ENCODE measurements at regions not wholly inside any gene's neighbourhood (a gene's known extent, or its start where the extent isn't known, plus 50 kb on each side); places are given as distances from the start of the nearest gene placed in this dataset.

- DNase-seq (ENCODE audit: low spot score), result no peak
These were observed 312.9 kb upstream of the MSX2 start for GRCh38 chr5:174411479-174411819.

DNA sequence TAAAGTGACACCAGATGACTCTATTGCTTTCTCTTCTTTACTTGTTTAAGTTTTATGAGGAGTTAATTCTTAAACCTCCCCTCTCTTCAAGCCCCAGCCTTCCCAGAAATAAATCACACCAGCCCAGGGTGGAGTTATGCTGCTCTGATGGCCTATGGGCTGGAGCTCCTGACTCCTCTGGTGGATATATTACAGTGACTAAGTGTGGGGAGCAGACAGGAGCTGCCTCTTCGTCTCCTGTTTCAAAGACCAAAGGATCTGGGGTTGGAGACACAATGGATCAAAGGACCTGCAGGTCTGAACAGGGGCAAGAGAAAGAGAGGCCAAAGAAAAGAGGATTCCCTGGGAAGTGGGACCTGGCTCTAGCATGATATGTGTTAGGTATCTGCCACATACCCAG, 312.0 kb upstream of the MSX2 start:
- no peak for DNase-seq (ENCODE audit: low spot score)

DNA sequence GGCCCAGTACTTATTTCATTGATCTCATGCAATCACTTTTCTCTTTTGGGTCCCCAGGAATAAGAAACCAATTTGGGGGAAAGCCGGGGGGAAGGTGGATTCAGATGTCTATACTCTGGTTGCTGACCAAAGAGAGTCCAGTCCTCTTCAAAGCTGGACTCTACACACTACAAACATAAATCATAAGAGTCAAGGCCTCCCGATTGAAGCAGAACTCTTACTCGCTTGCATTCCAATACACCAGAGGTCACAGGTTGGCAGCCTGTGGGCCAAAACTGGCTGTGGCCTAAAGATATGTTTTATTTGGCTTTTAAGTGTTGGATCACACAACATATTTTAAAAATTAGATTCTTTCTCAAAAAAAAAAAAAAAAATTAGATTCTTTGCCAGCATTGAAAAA, 311.4 kb upstream of the MSX2 start:
- DNase-seq (ENCODE audit: low spot score), result no peak

GRCh38 chr5:174413567-174414314, 310.6 kb upstream of the MSX2 start:
- no peak for DNase-seq (ENCODE audit: low spot score)

- DNase-seq (ENCODE audit: low spot score), result no peak
These were observed 310.1 kb upstream of the MSX2 start for GRCh38 chr5:174414315-174414710.

DNA sequence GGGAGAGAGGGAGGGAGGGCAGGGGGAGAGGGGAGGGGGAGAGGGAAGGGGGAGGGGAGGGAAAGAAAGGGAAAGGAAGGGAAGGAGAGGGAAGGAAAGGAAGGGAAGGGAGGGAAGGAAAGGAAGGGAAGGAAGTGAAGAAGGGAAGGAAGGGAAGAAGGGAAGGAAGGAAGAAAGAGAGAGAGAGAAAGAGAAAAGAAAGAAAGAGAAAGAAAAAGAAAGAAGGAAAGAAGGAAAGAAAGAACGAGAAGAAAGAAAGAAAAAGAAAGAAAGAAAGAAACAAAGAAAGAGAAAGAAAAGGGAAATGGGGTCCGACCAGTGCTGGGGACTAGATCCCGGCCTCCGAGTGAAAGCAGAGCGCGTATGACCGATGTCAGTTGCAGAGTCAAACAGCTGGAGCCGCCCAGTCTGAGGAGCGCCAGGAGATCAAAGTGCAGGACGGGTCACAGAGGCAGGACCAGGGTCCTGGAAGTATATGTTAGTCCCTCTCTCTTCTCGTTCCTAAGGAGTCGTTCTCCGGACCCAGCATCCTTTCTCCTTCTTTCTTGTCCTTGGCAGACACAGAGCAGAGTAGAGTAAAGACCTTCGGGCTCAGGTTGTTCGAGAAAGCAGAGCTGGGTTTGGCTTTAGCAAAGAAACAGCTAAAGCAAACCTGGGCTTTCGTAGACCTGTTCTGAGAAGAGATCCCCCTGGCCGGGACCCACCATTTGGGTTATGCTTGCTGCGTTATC, 305.4 kb upstream of the MSX2 start:
- no peak for DNase-seq (ENCODE audit: low spot score)

- peak; percentile 59 for DNase-seq (ENCODE audit: low spot score)
These were observed 304.7 kb upstream of the MSX2 start for GRCh38 chr5:174419540-174420132.

- no peak for DNase-seq (ENCODE audit: low spot score)
These were observed 303.6 kb upstream of the MSX2 start for GRCh38 chr5:174420651-174421407.

DNA sequence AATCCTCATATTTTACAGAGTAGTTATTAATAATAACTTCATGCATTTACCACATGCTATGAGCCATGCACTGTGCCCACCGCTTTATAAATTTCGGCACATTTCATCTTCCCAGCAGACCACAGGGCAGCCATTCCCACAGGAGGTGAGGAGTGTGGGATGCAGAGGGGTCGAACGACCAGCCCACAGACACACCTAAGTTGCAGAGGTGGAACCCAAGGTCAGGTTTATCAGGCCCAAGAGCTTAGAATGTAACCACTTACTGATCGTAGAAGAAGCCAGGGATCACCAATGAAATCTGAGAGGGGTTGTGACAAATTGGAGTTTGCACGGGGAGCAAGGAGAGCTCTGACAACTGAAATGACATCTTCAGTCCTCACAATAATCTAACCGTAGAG, 303.0 kb upstream of the MSX2 start:
- DNase-seq (ENCODE audit: low spot score), result no peak

GRCh38 chr5:174423558-174423957, 300.8 kb upstream of the MSX2 start:
- no peak for DNase-seq (ENCODE audit: low spot score)

DNA sequence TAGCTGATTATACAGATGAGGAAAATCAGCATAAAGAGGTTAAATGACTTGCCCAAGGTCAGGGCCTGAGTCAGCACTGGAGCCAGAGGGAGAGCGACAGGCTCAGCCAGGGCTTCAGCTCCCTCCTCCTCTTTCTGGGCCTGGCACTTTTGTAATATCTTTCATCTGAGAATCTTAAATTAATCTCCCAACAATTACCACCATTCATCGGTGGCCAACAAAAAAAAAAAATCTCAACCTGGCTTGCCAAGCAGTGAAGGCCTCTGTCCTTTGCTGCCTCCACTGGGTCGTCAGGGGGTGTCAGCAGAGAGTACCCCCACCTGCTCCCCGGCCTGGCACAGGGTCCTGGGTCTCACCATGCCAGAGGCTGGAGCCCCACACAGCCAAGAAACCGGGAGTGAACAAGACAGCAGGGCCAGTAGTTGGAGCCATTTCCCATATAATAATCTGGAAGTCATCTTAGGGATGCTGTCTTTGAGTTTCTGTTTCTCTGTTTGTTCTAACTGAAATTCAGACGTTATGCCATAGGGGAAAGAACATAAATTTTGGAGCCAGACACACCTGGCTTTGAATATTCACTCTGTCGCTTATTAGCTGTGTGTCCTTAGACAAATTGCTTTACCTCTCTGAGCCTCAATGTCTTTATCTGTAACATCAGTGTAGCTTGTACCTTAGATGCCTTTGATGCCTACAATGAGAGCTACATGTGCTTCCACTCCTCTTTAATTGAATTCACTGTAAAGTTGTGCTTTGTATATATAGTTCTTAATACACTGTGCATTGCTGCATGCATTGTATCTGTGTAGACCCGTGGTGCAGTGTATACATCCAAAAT, 299.9 kb upstream of the MSX2 start:
- no peak for DNase-seq (ENCODE audit: low spot score)

GRCh38 chr5:174425271-174425963, 299.0 kb upstream of the MSX2 start:
- DNase-seq (ENCODE audit: low spot score), result no peak

DNA sequence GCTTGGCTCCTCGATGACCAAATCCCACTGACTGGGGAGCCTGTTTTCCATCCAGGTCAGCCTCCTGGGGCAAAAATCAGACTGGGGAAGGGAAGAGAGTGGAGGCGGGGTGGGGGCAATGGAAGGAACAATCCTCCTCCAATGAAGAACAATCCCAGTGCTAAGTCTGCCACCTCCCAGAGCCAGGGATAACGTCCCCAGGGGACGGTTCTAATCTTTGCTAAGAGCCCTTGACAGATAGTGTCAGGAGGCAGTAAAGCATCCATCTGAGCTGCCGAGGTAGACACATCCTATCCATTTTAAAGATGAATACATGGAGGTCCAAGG, 298.5 kb upstream of the MSX2 start:
- no peak for DNase-seq (ENCODE audit: low spot score)

DNA sequence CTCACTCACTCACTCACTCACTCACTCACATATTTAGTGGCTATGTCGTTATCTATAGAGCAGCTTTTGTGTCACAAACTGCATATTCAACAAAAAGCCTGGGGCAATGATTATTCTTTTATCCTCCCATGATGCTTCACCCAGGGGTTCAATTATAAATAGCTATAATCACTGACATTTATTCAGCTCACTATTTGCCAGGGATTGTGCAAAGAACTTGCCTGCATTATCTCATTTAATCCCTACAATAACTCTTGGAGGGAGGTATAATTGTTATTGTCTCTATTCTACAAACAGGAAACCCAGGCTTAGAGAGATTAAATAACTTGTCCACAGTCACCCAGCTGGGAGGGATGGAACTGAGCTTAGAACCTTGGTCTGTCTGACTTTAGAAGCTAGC, 298.0 kb upstream of the MSX2 start:
- no peak for DNase-seq (ENCODE audit: low spot score)

DNA sequence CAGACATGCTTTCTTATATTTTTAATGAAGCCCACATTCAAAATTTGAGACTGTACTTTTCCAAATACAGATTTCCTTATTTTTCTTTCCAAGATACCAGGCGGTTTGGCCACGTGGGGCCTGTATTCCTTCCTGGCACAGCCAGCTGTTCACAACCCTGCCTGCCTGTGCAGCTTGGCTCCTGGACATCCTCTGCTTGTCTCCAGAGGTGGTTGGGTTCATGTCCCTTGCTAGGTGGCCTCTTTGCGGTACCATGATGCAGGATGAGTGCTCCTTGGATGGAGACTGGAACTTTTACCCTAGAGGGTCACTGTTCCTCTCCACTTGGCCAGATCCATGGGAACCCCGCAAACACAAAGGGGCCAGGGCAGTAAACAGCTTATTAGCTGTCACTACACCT, 297.5 kb upstream of the MSX2 start:
- DNase-seq (ENCODE audit: low spot score), result no peak

GRCh38 chr5:174427304-174427703, 297.1 kb upstream of the MSX2 start:
- DNase-seq (ENCODE audit: low spot score), result no peak

- DNase-seq (ENCODE audit: low spot score), result no peak
These were observed 295.5 kb upstream of the MSX2 start for GRCh38 chr5:174428895-174429294.

DNA sequence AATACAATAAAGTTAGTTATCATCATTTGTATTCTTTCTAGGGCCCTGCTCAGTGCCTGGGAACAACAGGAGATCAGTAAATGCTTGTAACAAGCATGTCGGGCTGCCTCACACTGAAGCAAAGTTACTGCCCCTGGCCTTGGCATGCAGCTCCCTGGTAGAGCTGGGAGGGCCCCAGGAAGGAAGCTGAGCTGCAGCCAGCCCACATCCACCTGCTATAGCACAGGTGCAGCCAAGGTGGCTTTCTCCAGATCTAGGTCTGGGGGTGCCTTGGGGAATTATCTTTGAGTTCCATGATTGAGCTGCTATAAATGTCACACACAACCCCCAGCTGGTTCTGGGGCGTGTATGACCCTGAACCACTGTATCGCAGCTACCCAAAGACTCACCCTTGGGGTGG, 293.4 kb upstream of the MSX2 start:
- DNase-seq (ENCODE audit: low spot score), result no peak

DNA sequence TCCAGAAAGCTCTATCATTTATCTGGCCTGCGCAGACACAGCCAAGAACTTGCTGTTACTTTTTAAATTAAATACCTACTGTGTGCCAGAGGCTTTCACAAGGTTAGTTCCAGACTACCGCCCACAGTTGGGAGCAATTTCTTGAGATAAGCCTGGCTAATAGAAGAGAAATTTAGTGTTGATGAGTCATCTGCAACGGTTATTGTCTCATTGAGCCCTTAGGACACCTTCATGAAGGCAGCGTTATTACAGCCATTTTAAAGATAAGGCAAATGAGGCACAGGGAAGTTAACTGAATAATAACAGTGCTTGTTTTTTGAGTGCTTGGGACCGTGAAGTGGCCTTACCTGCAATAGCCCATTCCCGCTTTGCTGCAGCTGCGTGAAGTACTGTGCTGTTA, 292.9 kb upstream of the MSX2 start:
- DNase-seq (ENCODE audit: low spot score), result no peak

DNA sequence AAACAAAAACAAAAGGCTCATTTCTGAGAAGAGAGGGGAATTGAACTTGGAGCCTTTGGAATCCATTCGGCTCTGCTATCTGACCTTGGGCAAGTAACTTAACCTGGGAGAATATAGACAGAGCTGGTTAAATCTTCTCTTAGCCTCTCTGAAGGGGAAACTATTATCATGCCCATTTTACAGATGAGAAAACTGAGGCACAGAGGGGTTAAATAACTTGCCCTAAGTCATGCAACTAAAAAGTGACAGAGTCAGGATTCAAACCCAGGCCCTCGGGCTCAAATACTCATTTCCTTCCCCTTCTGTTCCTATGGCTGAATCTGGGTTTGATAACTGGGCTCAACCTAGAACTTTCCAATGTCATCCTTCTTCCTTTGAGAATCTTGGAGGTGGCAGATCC, 291.3 kb upstream of the MSX2 start:
- no peak for DNase-seq (ENCODE audit: low spot score)

DNA sequence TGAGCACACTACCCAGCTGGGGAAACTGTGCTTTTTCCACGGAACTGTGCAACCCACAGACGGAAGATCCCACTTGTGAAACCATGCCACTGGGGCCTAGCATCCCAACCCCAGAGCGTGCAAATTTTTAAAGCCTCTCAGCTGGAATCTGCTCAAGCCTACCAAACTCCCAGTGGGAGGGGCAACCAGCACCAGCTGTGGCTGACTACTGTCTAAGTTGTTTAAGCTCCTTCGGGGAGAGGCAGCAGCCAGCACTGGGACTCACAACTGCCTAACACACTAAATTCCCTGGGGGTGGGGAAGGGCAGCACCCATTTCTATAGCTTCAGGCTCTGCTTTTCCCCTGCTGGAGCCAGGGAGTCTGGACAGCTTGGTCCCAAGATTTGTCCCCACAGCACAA, 287.6 kb upstream of the MSX2 start:
- no peak for DNase-seq (ENCODE audit: low spot score)

All from HuH-7.5 (cell line).